Epithelial cell of proximal tubule (primary cell): ENCODE measurements at regions not wholly inside any gene's neighbourhood (a gene's known extent, or its start where the extent isn't known, plus 50 kb on each side); places are given as distances from the start of the nearest gene placed in this dataset.

Experiments
- DNase-seq: peaks from one replicate; pipeline ENCODE4 v3.0.0-alpha.2; 2011; ENCODE audit warnings: low read depth
- H3K4me3 ChIP-seq: 2 replicates; pipeline ENCODE4 v1.5.1; 2011; ENCODE audit warnings: low read depth, mild to moderate bottlenecking, low read length
- TF ChIP-seq, protein P1 (sequence below): conservative IDR thresholded peaks from 2 replicates; pipeline ENCODE4 v1.5.1; 2012; ENCODE audit warnings: low read depth, mild to moderate bottlenecking, low read length

DNA sequence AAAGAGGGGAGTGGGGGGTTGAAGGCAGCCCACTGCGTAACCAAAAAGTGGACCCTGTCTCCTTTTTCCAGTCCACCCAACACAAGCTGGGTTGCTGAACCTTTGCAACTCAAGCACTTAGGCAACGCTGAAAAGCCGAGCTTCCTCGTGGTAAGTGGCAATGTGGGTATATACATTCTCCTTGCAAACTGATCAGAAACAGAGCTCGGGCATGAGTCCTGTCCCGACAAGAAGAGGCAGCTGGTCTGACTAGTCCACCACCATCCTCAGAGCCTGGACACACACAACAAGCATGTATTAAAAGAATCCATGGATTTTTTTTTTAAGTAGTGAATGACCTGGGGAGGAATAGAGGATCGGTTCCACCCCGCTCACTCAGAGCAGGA lies 240.6 kb upstream of the ZNF507 start:
- DNase-seq, result no peak
- H3K4me3 ChIP-seq, result no peak overlapping the region
- TF ChIP-seq, protein P1, sequence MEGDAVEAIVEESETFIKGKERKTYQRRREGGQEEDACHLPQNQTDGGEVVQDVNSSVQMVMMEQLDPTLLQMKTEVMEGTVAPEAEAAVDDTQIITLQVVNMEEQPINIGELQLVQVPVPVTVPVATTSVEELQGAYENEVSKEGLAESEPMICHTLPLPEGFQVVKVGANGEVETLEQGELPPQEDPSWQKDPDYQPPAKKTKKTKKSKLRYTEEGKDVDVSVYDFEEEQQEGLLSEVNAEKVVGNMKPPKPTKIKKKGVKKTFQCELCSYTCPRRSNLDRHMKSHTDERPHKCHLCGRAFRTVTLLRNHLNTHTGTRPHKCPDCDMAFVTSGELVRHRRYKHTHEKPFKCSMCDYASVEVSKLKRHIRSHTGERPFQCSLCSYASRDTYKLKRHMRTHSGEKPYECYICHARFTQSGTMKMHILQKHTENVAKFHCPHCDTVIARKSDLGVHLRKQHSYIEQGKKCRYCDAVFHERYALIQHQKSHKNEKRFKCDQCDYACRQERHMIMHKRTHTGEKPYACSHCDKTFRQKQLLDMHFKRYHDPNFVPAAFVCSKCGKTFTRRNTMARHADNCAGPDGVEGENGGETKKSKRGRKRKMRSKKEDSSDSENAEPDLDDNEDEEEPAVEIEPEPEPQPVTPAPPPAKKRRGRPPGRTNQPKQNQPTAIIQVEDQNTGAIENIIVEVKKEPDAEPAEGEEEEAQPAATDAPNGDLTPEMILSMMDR, result no peak

DNA sequence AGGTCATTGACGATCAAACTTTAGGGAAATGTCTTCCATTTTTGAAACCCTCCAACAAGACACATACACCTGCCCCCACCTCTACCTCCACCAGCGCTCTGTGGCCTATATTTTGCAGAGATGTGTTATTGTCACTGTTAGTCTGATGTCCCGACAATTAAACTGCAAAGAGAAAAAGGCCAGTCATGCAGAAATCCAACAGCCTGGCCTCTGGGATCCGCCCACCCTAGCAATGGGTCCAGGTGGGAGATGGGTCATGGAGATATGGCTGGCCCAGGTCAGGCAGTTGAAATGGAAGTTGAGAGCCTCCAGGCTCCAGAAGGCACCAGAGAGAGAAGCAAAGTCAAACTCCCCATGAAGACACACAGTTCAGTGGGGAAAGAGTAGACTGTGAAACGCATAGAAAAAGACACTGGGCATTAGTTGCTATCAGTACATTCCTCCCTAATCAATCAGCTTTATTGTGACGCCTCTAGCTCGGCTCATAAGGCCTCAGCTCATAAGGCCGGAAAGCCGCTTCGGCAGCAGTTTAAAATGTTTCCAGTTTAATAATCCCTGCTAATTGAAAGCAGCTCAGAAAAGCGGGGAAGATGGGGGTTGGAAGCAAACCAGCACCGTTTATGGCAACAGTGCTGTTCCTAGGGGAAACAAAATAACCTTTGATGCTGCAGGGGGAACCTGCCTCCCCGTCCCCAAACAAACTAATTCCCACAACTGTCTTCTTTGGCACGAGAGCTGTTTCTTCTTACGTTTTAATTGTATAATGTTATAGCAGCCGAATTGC lies 239.7 kb upstream of the ZNF507 start:
- TF ChIP-seq, protein P1, result no peak
- no peak for DNase-seq
- no peak overlapping the region for H3K4me3 ChIP-seq

DNA sequence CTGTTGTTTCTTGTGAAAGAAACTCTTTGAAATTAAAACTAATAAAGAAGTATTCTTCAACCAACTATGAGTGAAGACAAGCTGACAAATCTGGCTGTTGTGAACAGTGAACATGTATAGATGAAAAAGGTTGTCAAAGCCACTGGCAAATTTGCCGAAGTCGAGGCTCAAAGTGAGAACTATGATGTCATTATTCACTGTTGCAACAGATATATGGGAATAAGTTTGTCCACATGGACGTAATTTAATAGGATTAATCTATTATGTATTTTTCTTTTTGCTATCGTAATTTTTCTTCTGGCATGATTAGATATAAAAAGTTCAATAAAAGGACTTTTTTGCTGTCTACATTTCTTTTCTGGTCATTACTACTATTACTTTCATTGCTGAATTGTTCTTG lies 223.2 kb upstream of the ZNF507 start:
- no peak overlapping the region for H3K4me3 ChIP-seq
- DNase-seq, result no peak
- TF ChIP-seq, protein P1, result no peak

DNA sequence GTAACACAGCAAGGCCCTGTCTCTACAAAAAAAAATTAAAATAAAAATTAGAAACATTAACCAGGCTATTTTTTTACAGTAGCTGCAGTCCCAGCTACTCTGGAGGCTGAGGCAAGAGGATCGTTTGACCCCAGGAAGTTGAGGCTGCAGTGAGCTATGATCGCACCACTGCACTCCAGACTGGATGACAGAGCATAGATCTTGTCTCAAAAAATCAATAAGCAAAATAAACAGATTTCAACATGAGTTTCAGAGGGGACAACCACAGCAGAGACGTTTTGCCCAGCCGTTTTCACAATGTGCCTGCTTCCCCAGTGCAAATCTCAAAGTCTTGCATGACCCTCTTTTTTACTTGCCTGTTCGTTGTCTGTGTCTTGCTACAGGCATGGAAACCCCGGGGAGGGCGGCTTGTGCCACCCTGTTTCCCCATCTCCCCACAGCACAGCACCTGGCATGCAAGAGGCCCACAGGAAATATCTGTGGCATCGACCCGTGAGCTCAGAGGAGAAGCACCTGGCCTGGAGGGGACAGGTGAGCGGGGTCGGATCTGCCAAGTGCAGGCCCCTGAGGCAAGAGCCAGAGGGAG lies 222.0 kb upstream of the ZNF507 start:
- DNase-seq, result no peak
- H3K4me3 ChIP-seq, result no peak overlapping the region
- TF ChIP-seq, protein P1, result no peak

DNA sequence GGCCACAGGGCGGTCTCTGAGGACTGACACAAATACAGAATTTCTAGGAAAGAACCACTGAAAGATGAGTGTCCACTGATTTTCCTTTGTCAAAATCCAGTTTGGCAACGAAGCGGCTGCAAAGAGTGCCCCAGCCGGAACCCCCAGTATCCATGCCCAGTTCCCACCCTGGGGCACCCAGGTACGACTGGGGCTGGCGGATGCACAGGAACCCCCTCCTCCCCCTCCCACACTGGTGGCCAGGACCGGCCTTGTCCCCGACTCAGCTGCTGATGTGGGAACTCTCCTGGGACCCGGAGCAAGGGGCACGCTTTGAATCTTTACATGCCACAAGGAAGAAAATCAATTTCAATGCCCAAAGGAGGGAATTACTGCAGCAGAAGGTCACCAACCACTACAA lies 220.8 kb upstream of the ZNF507 start:
- no peak for DNase-seq
- TF ChIP-seq, protein P1, result no peak

DNA sequence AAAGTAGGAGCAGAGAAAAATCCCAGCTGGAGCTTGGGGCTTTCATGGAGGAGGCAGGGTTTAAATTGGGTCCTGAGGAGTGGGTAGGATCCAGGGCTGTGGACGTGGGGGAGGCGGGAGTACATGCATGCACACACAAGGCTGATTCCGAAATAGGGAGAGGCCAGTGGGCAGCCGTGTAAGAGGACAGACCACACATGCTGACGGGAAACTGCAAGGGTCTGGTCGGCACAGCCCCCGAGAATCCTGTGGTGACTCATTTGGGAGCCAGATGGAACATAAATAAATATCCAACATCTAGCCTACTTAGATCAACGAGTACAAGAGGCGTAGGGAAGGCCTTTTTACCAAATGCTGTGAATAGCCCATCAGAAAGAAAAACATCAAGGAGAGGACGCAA lies 216.3 kb upstream of the ZNF507 start:
- TF ChIP-seq, protein P1, result no peak
- no peak for DNase-seq

More for the DNA sequence above, 220.8 kb upstream of the ZNF507 start:
- no peak overlapping the region for H3K4me3 ChIP-seq

GRCh38 chr19:32130332-32130731 lies 215.1 kb upstream of the ZNF507 start:
- no peak overlapping the region for H3K4me3 ChIP-seq
- TF ChIP-seq, protein P1, result no peak
- no peak for DNase-seq

More for the DNA sequence above, 216.3 kb upstream of the ZNF507 start:
- H3K4me3 ChIP-seq, result no peak overlapping the region
